IPS-NIHi11 (cell line): ENCODE measurements at regions not wholly inside any gene's neighbourhood (a gene's known extent, or its start where the extent isn't known, plus 50 kb on each side); places are given as distances from the start of the nearest gene placed in this dataset.
A peak's percentile ranks its signal among the peaks of the same experiment; 100 is the strongest.
"Not testable (repeated sequence)": the region's sequence is repeated elsewhere in the genome, so short reads cannot be mapped to it uniquely, and the experiment has no call there.

Experiments
- DNase-seq: peaks from one replicate; pipeline ENCODE4 v3.0.0; 2012; ENCODE audit warnings: mixed read lengths, low spot score

DNA sequence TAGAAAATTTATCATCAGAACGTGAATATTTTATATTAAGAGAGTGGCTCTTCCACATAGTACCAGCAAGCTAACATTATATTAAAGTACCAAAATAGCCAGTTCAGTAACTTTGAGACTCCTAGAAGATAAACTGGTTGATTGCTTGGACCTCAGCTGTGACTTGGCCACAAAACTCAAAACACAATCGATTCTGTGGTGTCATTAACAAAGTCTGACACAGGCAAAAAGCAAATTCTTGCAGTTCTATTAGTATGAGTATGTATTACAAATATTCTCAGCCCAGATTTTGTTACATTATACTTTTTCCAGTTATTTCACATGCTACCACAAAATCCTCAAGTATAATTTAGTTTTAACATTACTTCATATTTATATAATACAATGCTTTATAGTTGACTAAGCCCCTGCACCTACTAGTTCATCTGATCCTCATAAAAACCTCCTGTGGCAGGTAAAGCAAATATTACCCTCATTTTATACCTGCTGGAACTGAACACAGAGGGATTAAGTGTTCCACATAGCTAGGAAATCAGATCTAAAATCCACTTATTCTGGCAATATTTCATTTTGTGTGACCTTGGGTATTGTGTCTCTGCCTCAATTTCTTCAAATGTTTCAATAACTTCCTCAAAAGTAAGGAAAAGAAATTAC, 279.9 kb upstream of the MKLN1 start:
- no peak for DNase-seq

GRCh38 chr7:131051304-131051703, 276.4 kb upstream of the MKLN1 start:
- no peak for DNase-seq

DNA sequence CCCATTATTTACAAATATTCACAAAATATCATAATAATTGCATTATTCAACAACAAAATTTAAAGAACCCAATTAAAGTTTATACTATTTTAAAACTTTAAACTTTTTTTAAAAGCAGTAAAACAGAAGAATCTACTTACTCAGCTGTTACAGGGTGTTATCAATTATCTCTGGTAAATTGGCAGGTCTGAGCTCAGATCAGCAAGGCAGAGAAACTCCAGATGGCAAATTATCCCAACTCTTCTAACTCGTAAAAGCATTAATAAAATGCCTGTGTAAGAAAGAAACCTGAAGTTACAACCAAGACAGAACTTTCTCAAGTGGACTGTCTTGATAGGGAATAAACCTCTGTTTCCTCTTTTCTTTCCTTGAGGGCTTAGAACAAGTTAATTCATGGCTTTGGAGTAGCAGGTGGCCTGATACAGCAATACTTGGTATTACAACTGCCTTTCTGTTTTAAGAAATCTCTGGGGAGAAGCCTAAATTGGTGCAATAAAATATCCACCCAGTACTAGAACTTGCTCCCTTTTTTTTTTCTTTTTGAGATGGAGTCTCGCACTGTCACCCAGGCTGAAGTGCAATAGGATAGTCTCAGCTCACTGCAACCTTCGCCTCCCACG, 275.3 kb upstream of the MKLN1 start:
- DNase-seq, result no peak

GRCh38 chr7:131056007-131056406, 271.7 kb upstream of the MKLN1 start:
- DNase-seq, result no peak

DNA sequence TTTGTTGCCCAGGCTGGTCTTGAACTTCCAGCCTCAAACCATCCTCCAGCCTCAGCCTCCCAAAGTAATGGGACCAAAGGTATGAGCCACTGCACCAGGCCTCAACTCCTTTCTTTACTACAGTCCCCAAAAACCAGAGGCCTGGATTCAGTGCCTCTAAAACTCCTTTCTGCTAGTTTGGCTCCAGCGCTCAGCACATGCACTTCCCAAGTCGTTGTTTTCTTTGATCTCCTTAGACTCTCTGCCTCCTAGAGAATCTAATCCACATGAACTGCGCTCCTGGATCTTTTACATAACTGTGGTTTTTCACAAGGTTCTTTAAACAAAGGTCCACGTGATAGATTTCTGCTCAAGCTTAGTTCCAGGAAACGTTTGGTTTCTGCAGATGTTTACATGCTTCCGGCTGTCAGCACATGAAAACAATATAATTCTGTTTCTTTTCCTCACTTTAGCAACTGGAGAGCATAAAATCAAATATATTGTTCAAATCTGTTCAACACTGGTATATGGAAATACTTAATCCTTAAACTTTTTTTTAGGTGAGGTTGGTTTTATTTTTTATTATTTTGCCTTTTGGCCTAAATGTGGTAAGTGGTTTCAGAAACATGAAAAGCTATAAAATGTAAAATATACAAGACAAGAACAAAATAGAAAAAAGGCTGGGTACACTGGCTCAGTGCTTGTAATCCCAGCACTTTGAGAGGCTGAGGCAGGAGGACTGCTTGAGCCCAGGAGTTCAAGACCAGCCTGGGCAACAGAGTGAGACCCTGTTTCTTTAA, 270.5 kb upstream of the MKLN1 start:
- DNase-seq, result no peak

- no peak for DNase-seq
These were observed 269.9 kb upstream of the MKLN1 start for GRCh38 chr7:131057794-131058070.

- DNase-seq, result not testable (repeated sequence)
These were observed 269.0 kb upstream of the MKLN1 start for GRCh38 chr7:131058561-131059288.

DNA sequence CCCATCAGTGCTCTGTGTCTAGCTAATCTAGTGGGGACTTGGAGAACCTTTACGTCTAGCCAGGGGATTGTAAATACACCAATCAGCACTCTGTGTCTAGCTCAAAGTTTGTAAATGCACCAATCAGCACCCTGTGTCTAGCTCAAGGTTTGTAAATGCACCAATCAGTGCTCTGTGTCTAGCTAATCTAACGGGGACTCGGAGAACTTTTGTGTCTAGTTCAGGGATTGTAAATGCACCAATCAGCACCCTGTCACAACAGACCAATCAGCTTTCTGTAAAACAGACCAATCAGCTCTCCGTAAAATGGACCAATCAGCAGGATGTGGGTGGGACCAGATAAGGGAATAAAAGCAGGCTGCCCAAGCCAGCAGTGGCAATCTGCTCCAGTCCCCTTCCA, 268.3 kb upstream of the MKLN1 start:
- DNase-seq, result not testable (repeated sequence)

DNA sequence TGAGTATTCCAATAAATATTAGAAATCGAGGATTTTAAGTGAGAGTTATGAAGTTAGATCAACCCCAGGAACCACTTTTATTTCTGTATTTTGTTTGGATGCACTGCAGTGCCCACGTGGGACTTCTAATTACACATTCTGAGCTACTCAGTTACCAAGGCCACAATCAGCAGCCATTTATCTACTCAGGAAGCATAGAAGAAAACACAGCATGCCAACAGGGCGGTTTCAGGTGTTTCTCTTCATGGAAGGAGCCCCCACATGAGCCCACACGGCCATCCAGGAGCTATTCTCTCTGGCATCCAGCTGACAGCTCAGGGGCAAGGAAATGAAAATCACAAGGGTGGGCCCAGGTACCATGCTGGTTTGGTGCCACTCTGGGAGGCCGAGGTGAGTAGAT, 266.5 kb upstream of the MKLN1 start:
- no peak for DNase-seq

DNA sequence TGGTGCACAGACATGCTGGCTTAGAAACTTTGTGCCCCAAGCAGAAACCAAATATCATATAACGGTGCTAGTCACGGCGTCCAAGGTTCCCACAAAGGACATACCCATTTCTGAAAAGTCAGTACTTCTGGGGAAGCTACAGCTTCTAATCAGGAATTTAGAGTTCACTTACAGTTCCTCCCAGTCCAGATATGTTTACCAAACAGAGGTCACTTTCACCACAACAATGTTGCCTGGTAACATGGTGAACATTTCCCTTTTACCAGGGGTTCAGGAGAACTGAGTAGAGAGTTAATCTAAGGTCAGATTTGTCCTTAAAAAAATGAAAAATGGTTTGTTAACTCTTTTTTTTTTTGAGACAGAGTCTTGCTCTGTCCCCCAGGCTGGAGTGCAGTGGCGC, 265.9 kb upstream of the MKLN1 start:
- DNase-seq, result no peak

- DNase-seq, result no peak
These were observed 261.0 kb upstream of the MKLN1 start for GRCh38 chr7:131066635-131067034.

GRCh38 chr7:131067220-131067619, 260.5 kb upstream of the MKLN1 start:
- DNase-seq, result no peak

DNA sequence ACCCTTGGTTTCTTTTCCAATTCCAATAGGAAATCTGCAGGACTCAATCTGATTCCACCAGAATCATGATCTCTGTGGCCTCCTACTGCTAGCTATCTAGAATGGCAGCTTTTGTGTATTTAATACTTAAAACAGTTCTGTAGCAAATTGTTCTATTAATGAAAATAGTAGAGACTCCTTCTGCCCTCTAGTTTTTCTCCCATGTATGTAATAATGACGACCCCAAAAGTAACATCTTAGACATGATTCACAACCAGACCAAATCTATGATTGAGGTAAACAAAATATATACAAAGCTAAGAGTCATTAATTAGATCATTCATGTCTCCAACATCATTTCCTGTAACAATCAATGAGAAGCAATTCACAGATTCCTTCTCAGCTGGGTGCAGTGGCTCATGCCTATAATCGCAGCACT, 259.1 kb upstream of the MKLN1 start:
- no peak for DNase-seq

GRCh38 chr7:131071786-131072504, 255.7 kb upstream of the MKLN1 start:
- DNase-seq, result no peak

GRCh38 chr7:131072505-131073091, 255.1 kb upstream of the MKLN1 start:
- DNase-seq, result peak; percentile 73

GRCh38 chr7:131074043-131074442, 253.6 kb upstream of the MKLN1 start:
- no peak for DNase-seq

DNA sequence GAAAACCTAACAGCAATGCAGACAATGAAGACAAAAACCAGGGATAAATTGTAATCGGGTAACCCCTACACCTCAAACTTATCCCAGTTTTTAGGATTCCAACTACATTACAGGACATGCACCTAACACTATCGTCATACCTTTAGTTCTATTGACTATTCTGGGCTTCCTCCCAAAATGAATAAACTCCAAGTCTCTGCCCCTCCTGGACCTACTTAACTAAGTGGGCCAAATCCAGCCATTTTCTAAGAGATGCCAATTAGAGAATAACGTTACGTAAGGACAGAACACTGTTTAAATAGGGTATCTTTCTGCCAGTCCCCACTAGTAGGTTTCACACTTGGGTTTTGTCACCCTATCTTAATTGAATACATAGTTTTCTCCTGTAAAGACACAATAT, 253.1 kb upstream of the MKLN1 start:
- DNase-seq, result no peak

GRCh38 chr7:131075406-131075805, 252.3 kb upstream of the MKLN1 start:
- no peak for DNase-seq

DNA sequence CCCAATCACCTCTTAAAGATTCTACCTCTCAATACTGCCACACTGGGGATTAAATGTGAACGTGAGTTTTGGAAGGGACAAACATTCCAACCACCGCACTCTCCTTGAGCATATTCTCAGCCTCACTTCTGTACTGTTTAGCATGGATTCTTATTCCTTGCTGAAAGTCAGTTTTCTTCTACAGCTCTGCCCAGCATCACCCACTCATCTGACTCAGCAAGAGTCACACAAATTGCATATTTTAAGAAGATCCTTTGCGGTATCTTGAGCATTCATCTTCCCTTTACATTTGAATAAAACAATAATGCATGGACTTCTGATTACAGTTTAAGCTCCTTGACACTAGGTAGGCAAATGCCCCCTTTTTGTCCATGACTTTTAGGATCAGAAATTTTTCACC, 251.6 kb upstream of the MKLN1 start:
- no peak for DNase-seq

- DNase-seq, result no peak
These were observed 250.9 kb upstream of the MKLN1 start for GRCh38 chr7:131076711-131077181.

- DNase-seq, result no peak
These were observed 249.9 kb upstream of the MKLN1 start for GRCh38 chr7:131077735-131078134.

- DNase-seq, result no peak
These were observed 246.9 kb upstream of the MKLN1 start for GRCh38 chr7:131080754-131081153.
